ENCODE measurements at regions not wholly inside any gene's neighbourhood (a gene's known extent, or its start where the extent isn't known, plus 50 kb on each side); places are given as distances from the start of the nearest gene placed in this dataset.

DNA sequence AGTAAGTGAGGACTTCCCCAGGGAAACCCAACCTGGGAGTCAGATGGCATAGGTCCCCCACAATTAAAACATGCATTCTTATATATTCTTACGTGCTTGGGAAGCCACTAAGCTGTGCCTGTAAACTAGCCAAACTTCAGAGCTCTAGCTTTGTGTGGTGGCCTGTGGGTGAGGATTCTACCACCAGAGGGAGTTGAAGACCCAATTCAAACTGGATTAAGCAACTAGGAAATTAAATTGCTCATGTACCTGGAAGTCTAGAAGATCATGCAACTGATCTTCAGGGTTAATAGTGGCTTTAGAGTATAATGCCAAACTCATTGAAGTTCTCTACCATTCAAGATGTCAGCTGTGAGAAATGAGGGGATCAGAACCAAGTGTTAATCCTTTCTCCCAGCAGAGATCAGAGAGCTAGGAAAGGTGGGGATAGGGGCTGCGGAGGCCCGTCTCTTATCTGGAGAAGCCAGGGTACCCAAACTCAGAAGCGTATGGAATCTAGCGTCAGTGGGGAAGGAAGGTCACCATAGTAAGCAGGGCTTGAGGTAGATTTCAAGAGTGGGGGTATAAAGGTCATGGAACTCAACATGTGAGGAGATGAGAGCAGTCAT is 53.2 kb upstream of the CCDC85A start:
- Histone ChIP-seq H3K4me3 (no peak overlapping the region), H3K27ac (no peak overlapping the region), H3K4me1 (peaks cover 0 to 7% (median 0%) of the 10 kb centered on the region in 9 donors), H3K36me3 (no peaks in the 10 kb centered on the region), H3K9me3 (no peaks in the 10 kb centered on the region), H3K27me3 (peaks cover 0 to 6% (median 0%) of the 10 kb centered on the region in 7 donors)
- intact Hi-C loops (cut with DNase I), result loop anchor here in 6 of 10 donors (2.0 to 5.0 kb wide), 5 partner anchors 358 to 1387 kb away; no protein-coding TSS in a partner anchor
- WGBS, 2 donors, result 65 to 66% methylated on average over 5 of the region's 5 CpGs
- DNase-seq (no peak), ATAC-seq (no peak)
- TF ChIP-seq, protein P1, sequence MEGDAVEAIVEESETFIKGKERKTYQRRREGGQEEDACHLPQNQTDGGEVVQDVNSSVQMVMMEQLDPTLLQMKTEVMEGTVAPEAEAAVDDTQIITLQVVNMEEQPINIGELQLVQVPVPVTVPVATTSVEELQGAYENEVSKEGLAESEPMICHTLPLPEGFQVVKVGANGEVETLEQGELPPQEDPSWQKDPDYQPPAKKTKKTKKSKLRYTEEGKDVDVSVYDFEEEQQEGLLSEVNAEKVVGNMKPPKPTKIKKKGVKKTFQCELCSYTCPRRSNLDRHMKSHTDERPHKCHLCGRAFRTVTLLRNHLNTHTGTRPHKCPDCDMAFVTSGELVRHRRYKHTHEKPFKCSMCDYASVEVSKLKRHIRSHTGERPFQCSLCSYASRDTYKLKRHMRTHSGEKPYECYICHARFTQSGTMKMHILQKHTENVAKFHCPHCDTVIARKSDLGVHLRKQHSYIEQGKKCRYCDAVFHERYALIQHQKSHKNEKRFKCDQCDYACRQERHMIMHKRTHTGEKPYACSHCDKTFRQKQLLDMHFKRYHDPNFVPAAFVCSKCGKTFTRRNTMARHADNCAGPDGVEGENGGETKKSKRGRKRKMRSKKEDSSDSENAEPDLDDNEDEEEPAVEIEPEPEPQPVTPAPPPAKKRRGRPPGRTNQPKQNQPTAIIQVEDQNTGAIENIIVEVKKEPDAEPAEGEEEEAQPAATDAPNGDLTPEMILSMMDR (IDR thresholded peaks at IDR 0.05), result peak in 8 of 9 donors; percentile 27 to 67 (median 60)

DNA sequence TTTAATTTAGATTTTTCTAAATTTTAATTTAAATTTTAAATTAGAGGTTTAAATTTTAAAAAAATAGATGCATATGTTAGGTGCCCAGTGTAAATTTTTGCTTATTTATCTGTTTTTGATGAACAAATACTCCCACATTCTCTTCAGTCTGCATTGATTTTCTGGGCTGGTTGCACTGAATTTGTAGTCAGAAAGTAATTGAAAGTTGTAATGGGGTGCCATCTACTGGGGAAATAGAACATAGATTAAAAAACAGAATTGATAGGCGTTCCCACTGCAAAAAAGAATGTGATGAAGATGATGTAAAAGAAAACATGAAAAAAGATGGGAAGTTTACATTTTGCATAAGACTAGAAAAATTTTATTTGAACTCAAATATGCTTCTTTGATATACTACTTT is 51.7 kb upstream of the CCDC85A start:
- intact Hi-C loops (cut with DNase I), result loop anchor here in 7 of 10 donors (2.0 to 5.0 kb wide), 4 partner anchors 360 to 1385 kb away; no protein-coding TSS in a partner anchor
- TF ChIP-seq, protein P1 (IDR thresholded peaks at IDR 0.05), result peak in 8 of 9 donors; percentile 16 to 70 (median 52)
- H3K9me3 ChIP-seq, result no peaks in the 10 kb centered on the region
- no peak overlapping the region for H3K27ac ChIP-seq
- ATAC-seq (no peak), DNase-seq (no peak)
- no peak overlapping the region for H3K4me3 ChIP-seq
- peaks cover 0 to 4% (median 0%) of the 10 kb centered on the region in 7 donors for H3K27me3 ChIP-seq
- H3K36me3 ChIP-seq, result no peaks in the 10 kb centered on the region
- WGBS, 2 donors, result 10 to 13% methylated on average over 1 of the region's 1 CpG
- peaks cover 0 to 7% (median 0%) of the 10 kb centered on the region in 9 donors for H3K4me1 ChIP-seq

DNA sequence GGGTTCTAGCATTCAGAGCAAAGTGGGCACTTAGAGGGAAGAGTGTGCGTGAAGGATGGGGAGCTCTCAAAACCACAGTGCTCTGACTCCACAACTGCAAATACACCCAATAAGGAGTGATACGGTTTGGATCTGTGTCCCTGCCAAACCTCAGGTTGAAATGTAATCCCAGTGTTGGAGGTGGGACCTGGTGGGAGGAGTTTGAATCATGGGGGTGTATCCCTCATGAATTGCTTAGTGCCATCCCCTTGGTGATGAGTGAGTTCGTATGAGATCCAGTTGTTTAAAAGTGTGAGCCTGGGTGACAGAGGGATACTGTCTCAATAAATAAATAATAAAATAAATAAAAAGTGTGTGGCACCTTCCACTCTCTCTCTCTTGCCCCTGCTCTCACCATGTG is 50.3 kb upstream of the CCDC85A start:
- intact Hi-C loops (cut with DNase I), result loop anchor here in 7 of 10 donors (2.0 to 5.0 kb wide), 4 partner anchors 361 to 1384 kb away; no protein-coding TSS in a partner anchor
- DNase-seq, result no peak
- ATAC-seq, result no peak
- 72 to 77% methylated on average over 3 of the region's 3 CpGs for WGBS, 2 donors
- H3K27me3 ChIP-seq, result no peaks in the 10 kb centered on the region
- H3K4me3 ChIP-seq, result no peak overlapping the region
- H3K36me3 ChIP-seq, result no peaks in the 10 kb centered on the region
- TF ChIP-seq, protein P1 (IDR thresholded peaks at IDR 0.05), result no peak
- H3K9me3 ChIP-seq, result no peaks in the 10 kb centered on the region
- H3K4me1 ChIP-seq, result peaks cover 0 to 7% (median 0%) of the 10 kb centered on the region in 9 donors
- no peak overlapping the region for H3K27ac ChIP-seq

DNA sequence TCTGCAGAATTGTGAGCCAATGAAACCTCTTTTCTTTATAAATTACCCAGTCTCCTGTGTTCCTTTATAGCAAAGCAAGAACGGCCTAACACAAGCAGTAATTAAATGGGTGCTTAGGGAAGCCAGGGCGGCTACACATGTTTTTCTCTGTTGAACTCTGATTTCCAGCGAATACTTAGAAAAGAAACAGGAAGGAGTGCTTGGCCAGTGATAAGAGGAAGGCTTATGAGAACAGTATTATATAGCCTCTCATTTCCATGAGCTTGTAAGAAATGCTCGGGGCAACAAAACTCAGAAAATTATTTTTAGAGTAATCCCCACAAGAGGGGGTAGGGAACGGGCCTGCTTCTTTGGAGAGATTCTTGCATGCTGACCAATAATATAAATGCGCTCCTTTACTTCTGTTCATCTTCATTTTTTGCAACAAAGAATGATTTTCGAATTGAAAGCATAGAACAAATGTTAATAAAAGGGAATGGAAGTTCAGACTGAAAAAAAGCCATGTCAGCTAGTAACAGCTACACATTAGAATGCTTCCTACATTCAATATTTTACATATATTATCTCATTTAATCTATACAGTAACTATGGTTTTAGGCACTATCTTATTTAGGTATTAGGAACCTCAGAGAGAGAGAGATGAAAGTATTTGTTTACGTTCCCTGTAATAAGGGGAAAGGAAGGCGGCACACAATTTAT is 49.7 kb upstream of the CCDC85A start:
- DNase-seq (no peak), ATAC-seq (no peak)
- TF ChIP-seq, protein P1 (IDR thresholded peaks at IDR 0.05), result no peak
- 59 to 61% methylated on average over 9 of the region's 9 CpGs for WGBS, 2 donors
- intact Hi-C loops (cut with DNase I), result loop anchor here in 7 of 10 donors (2.0 to 5.0 kb wide), 4 partner anchors 362 to 1383 kb away; no protein-coding TSS in a partner anchor
- Histone ChIP-seq H3K36me3 (no peaks in the 10 kb centered on the region), H3K4me1 (peaks cover 0 to 7% (median 0%) of the 10 kb centered on the region in 9 donors), H3K27me3 (no peaks in the 10 kb centered on the region), H3K9me3 (no peaks in the 10 kb centered on the region), H3K4me3 (no peak overlapping the region), H3K27ac (no peak overlapping the region)

Small RNA genes in the stretch of these regions (microRNA-seq; reads per million reads assigned to microRNA genes)
- gene MIR216A (0.51 to 1.2 reads per million in 2 donors), gene MIR216B (0 reads per million in 2 donors), gene MIR217 (1.5 to 3.0 reads per million in 2 donors)

Data from heart right ventricle (tissue), 16 donors.